GM23248 (cell line): ENCODE measurements at regions not wholly inside any gene's neighbourhood (a gene's known extent, or its start where the extent isn't known, plus 50 kb on each side); places are given as distances from the start of the nearest gene placed in this dataset.

Experiments used
- DNase-seq: peaks from one replicate; pipeline ENCODE4 v3.0.0-alpha.2; 2015
- H2AFZ ChIP-seq: fragments of 200-600 bp; sonication (generic); 2 replicates; pipeline ENCODE4 v1.6.1; 2016; ENCODE audit warnings: antibody characterized with exemption
- H3F3A ChIP-seq: fragments of 200-600 bp; sonication (generic); 2 replicates; pipeline ENCODE4 v1.6.1; 2016; ENCODE audit warnings: mild to moderate bottlenecking, antibody characterized with exemption, mixed run types; ENCODE audit not compliant: insufficient read depth
- H3K27ac ChIP-seq: fragments of 200-600 bp; sonication (generic); 2 replicates; pipeline ENCODE4 v1.5.1; 2016; ENCODE audit warnings: mild to moderate bottlenecking
- H3K27me3 ChIP-seq: fragments of 200-600 bp; sonication (generic); replicated peaks from 2 replicates; pipeline ENCODE4 v1.6.1; 2016; ENCODE audit warnings: mild to moderate bottlenecking; ENCODE audit not compliant: insufficient read depth
- H3K36me3 ChIP-seq: fragments of 200-600 bp; sonication (generic); 2 replicates; pipeline ENCODE4 v1.6.1; 2016; ENCODE audit warnings: low read depth, mild to moderate bottlenecking
- H3K4me1 ChIP-seq: fragments of 200-600 bp; sonication (generic); 2 replicates; pipeline ENCODE4 v1.6.1; 2016; ENCODE audit warnings: mild to moderate bottlenecking; ENCODE audit not compliant: insufficient read depth
- H3K4me2 ChIP-seq: fragments of 200-600 bp; sonication (generic); one replicate; pipeline ENCODE4 v1.6.1; 2016; ENCODE audit warnings: mild to moderate bottlenecking; ENCODE audit not compliant: unreplicated experiment
- H3K4me3 ChIP-seq: fragments of 200-600 bp; sonication (generic); 2 replicates; pipeline ENCODE4 v1.5.1; 2016; ENCODE audit warnings: mild to moderate bottlenecking
- H3K79me2 ChIP-seq: fragments of 200-600 bp; sonication (generic); 2 replicates; pipeline ENCODE4 v1.6.1; 2016; ENCODE audit warnings: mild to moderate bottlenecking; ENCODE audit not compliant: insufficient read depth
- H3K9ac ChIP-seq: fragments of 200-600 bp; sonication (generic); 2 replicates; pipeline ENCODE4 v1.6.1; 2016; ENCODE audit warnings: mild to moderate bottlenecking
- H3K9me2 ChIP-seq: fragments of 200-600 bp; sonication (generic); 2 replicates; pipeline ENCODE4 v1.6.1; 2016; ENCODE audit warnings: mixed run types, mild to moderate bottlenecking, moderate library complexity; ENCODE audit not compliant: insufficient read depth
- H3K9me3 ChIP-seq: fragments of 200-600 bp; sonication (generic); one replicate; pipeline ENCODE4 v1.6.1; 2017; ENCODE audit warnings: low read depth
- H4K20me1 ChIP-seq: fragments of 200-600 bp; sonication (generic); 2 replicates; pipeline ENCODE4 v1.6.0; 2016; ENCODE audit not compliant: insufficient read depth
- EZH2 ChIP-seq: fragments of 200-600 bp; sonication (generic); IDR thresholded peaks from 2 replicates; pipeline ENCODE4 v1.6.1; 2018; ENCODE audit warnings: antibody characterized with exemption, mild to moderate bottlenecking; ENCODE audit not compliant: insufficient read depth, poor library complexity, severe bottlenecking
- EZH2phosphoT487 ChIP-seq: fragments of 200-600 bp; sonication (generic); IDR thresholded peaks from 2 replicates; pipeline ENCODE4 v1.6.1; 2018; ENCODE audit warnings: antibody characterized with exemption, moderate library complexity, mild to moderate bottlenecking, low read depth; ENCODE audit not compliant: insufficient read depth
- WGBS, 2 experiments: methylation state at CpG; one replicate each; pipeline ENCODE4 v1.1.6; 2015 to 2017; ENCODE audit warnings: low lambda C conversion rate in 2 of 2, low coverage in 1 of 2; ENCODE audit errors: missing lambda C conversion rate in 2 of 2; 5-methylcytosine and 5-hydroxymethylcytosine counted together
- in situ Hi-C: fragments of 300-500 bp; cut with MboI; formaldehyde crosslinking; loops from 2 replicates; pipeline ENCODE4 v1.15.0; 2020

DNA sequence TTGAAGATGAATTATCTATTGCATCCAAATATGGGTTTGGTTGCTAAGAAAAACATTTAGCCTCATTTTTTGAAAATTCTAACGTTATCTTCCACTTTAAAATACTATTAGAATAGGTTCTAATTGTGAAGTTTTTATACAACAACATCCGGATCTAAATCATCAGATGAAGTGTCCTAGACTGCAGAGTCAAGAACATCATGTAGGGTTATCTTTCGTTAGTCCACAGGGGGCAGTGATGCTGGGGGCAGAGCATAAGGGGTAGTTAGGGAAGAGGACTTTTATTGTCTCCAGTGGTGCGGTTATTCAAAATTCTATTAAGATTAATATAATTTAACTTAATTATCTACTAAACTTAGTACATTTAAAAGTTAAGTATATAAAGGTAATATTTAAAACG is 990.6 kb upstream of the PHF14 start:
- Histone ChIP-seq H3K4me1 (no peaks in the 10 kb centered on the region), H3K36me3 (no peaks in the 10 kb centered on the region), H3K27ac (no peak overlapping the region), H3K9me2 (no peaks in the 10 kb centered on the region), H3K4me3 (no peak overlapping the region), H3K79me2 (no peaks in the 10 kb centered on the region), H3K27me3 (no peaks in the 10 kb centered on the region), H3F3A (no peaks in the 10 kb centered on the region), H3K4me2 (no peak overlapping the region), H3K9me3 (no peaks in the 10 kb centered on the region), H4K20me1 (no peaks in the 10 kb centered on the region), H3K9ac (no peak overlapping the region), H2AFZ (no peak overlapping the region)
- WGBS, 2 experiments, result 20 to 25% methylated on average over 5 of the region's 5 CpGs
- in situ Hi-C loops, result no loop called here
- TF ChIP-seq EZH2 (no peak), EZH2phosphoT487 (no peak)
- no peak for DNase-seq

DNA sequence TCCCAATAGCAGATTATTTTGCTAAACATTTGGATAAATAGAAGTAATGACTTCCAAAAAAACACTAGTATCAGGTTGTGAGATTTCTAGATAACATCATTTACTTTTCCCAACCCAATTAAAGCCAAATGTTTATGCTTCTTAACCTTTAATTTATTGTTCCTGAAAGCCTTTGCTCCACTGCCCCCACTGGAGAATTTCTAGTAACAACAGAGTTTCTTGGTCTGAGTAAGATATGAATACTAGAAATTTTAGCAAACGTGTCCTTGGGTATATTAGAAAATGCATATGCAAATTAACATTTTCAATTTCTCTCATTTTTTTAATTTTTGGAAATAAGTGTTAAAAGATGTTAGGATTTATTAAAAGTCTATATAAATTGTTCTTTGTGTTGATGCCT is 958.0 kb upstream of the PHF14 start:
- whole genome bisulfite sequencing, 2 experiments, result 0% methylated on average over 1 of the region's 1 CpG
- no peak overlapping the region for H3K4me2 ChIP-seq
- no peaks in the 10 kb centered on the region for H3K4me1 ChIP-seq
- no peak for TF ChIP-seq EZH2phosphoT487
- TF ChIP-seq EZH2, result no peak
- in situ Hi-C loops, result no loop called here
- H3K9me3 ChIP-seq, result no peaks in the 10 kb centered on the region
- no peaks in the 10 kb centered on the region for H3K9me2 ChIP-seq
- H3K27me3 ChIP-seq, result no peaks in the 10 kb centered on the region
- no peaks in the 10 kb centered on the region for H3F3A ChIP-seq
- H3K27ac ChIP-seq, result no peak overlapping the region
- H3K4me3 ChIP-seq, result no peak overlapping the region
- no peaks in the 10 kb centered on the region for H3K36me3 ChIP-seq
- H2AFZ ChIP-seq, result no peak overlapping the region
- no peaks in the 10 kb centered on the region for H3K79me2 ChIP-seq
- H3K9ac ChIP-seq, result no peak overlapping the region
- no peak for DNase-seq
- no peaks in the 10 kb centered on the region for H4K20me1 ChIP-seq

- TF ChIP-seq EZH2 (no peak), EZH2phosphoT487 (no peak)
Measured at GRCh38 chr7:10022480-10022879, 951.2 kb upstream of the PHF14 start.

DNA sequence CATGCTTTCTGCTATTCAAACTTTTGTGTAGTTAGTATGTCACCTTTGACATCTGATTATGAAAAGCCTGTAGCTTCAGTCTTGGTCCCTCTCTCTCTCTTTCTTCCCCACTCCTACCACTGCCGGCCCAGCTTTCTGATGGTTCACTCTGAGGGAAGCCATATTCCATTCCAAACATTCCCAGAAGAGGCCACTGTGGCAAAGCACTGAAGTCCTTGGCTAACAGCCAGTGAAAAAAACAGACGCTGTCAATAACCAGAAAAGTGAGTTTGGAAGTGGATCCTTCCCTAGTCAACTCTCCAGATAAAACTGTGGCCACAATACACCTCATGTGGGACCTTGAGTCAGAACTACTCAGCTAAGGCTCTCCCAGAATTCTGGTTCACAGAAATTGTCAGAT is 950.7 kb upstream of the PHF14 start:
- no peaks in the 10 kb centered on the region for H3K36me3 ChIP-seq
- no peaks in the 10 kb centered on the region for H3K9me2 ChIP-seq
- H3K9ac ChIP-seq, result no peak overlapping the region
- no peak overlapping the region for H3K4me2 ChIP-seq
- WGBS, 2 experiments, result 0 to 4% methylated on average over 2 of the region's 2 CpGs
- in situ Hi-C loops, result no loop called here
- H3F3A ChIP-seq, result no peaks in the 10 kb centered on the region
- TF ChIP-seq EZH2phosphoT487, result no peak
- TF ChIP-seq EZH2, result no peak
- H4K20me1 ChIP-seq, result no peaks in the 10 kb centered on the region
- H3K9me3 ChIP-seq, result no peaks in the 10 kb centered on the region
- H3K27me3 ChIP-seq, result no peaks in the 10 kb centered on the region
- H3K4me1 ChIP-seq, result no peaks in the 10 kb centered on the region
- peak; percentile 0 for DNase-seq
- no peak overlapping the region for H3K27ac ChIP-seq
- H2AFZ ChIP-seq, result no peak overlapping the region
- H3K4me3 ChIP-seq, result no peak overlapping the region
- no peaks in the 10 kb centered on the region for H3K79me2 ChIP-seq

More at GRCh38 chr7:10022480-10022879, 951.2 kb upstream of the PHF14 start:
- Histone ChIP-seq H3K4me2 (no peak overlapping the region), H3K9me2 (no peaks in the 10 kb centered on the region), H3K4me1 (no peaks in the 10 kb centered on the region), H3K79me2 (no peaks in the 10 kb centered on the region), H3K4me3 (no peak overlapping the region), H4K20me1 (no peaks in the 10 kb centered on the region), H3K9ac (no peak overlapping the region), H3K9me3 (no peaks in the 10 kb centered on the region), H3K36me3 (no peaks in the 10 kb centered on the region), H3K27ac (no peak overlapping the region), H3K27me3 (no peaks in the 10 kb centered on the region), H3F3A (no peaks in the 10 kb centered on the region), H2AFZ (no peak overlapping the region)
- no peak for DNase-seq
- in situ Hi-C loops, result no loop called here
- WGBS, 2 experiments, result 12 to 32% methylated on average over 3 of the region's 3 CpGs
